IPS DF 4.7 (cell line): ENCODE measurements at regions not wholly inside any gene's neighbourhood (a gene's known extent, or its start where the extent isn't known, plus 50 kb on each side); places are given as distances from the start of the nearest gene placed in this dataset.
A peak's percentile ranks its signal among the peaks of the same experiment; 100 is the strongest.

Experiments
- DNase-seq: peaks from one replicate; pipeline ENCODE4 v3.0.0-alpha.2; 2013; ENCODE audit warnings: low spot score; ENCODE audit errors: extremely low read depth

GRCh38 chr21:25334046-25334730, 273.1 kb downstream of the MRPL39 start:
- DNase-seq: no peak

GRCh38 chr21:25331286-25331685, 276.0 kb downstream of the MRPL39 start:
- DNase-seq: no peak

GRCh38 chr21:25330266-25330665, 277.0 kb downstream of the MRPL39 start:
- no peak for DNase-seq

- no peak for DNase-seq
Measured at GRCh38 chr21:25329227-25329825, 278.0 kb downstream of the MRPL39 start.

- DNase-seq: no peak
Measured at GRCh38 chr21:25328736-25329135, 278.5 kb downstream of the MRPL39 start.

GRCh38 chr21:25326181-25326580, 281.1 kb downstream of the MRPL39 start:
- DNase-seq: no peak

- DNase-seq: no peak
Measured at GRCh38 chr21:25324666-25325065, 282.6 kb downstream of the MRPL39 start.

- DNase-seq: no peak
Measured at GRCh38 chr21:25323356-25323949, 283.8 kb downstream of the MRPL39 start.

- DNase-seq: no peak
Measured at GRCh38 chr21:25314247-25314646, 293.0 kb downstream of the MRPL39 start.

- no peak for DNase-seq
Measured at GRCh38 chr21:25313829-25314228, 293.5 kb downstream of the MRPL39 start.

- no peak for DNase-seq
Measured at GRCh38 chr21:25307489-25307888, 299.8 kb downstream of the MRPL39 start.

- no peak for DNase-seq
Measured at GRCh38 chr21:25304611-25305010, 302.7 kb downstream of the MRPL39 start.

GRCh38 chr21:25300632-25301031, 306.6 kb downstream of the MRPL39 start:
- DNase-seq: no peak

- DNase-seq: no peak
Measured at GRCh38 chr21:25298512-25299491, 308.5 kb downstream of the MRPL39 start.

GRCh38 chr21:25297117-25297516, 310.2 kb downstream of the MRPL39 start:
- DNase-seq: no peak

GRCh38 chr21:25296252-25296651, 311.0 kb downstream of the MRPL39 start:
- DNase-seq: no peak

- DNase-seq: no peak
Measured at GRCh38 chr21:25292396-25292795, 314.9 kb downstream of the MRPL39 start.

GRCh38 chr21:25283720-25284119, 323.6 kb downstream of the MRPL39 start:
- peak; percentile 7 for DNase-seq

- no peak for DNase-seq
Measured at GRCh38 chr21:25281134-25281533, 326.1 kb downstream of the MRPL39 start.

- no peak for DNase-seq
Measured at GRCh38 chr21:25280061-25280460, 327.2 kb downstream of the MRPL39 start.

GRCh38 chr21:25273959-25274358, 333.3 kb downstream of the MRPL39 start:
- no peak for DNase-seq
